ENCODE measurements at regions not wholly inside any gene's neighbourhood (a gene's known extent, or its start where the extent isn't known, plus 50 kb on each side); places are given as distances from the start of the nearest gene placed in this dataset.

GRCh38 chr13:105047676-105048295 lies 1487.7 kb downstream of the EFNB2 start:
- TF ChIP-seq, protein P1, sequence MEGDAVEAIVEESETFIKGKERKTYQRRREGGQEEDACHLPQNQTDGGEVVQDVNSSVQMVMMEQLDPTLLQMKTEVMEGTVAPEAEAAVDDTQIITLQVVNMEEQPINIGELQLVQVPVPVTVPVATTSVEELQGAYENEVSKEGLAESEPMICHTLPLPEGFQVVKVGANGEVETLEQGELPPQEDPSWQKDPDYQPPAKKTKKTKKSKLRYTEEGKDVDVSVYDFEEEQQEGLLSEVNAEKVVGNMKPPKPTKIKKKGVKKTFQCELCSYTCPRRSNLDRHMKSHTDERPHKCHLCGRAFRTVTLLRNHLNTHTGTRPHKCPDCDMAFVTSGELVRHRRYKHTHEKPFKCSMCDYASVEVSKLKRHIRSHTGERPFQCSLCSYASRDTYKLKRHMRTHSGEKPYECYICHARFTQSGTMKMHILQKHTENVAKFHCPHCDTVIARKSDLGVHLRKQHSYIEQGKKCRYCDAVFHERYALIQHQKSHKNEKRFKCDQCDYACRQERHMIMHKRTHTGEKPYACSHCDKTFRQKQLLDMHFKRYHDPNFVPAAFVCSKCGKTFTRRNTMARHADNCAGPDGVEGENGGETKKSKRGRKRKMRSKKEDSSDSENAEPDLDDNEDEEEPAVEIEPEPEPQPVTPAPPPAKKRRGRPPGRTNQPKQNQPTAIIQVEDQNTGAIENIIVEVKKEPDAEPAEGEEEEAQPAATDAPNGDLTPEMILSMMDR (IDR thresholded peaks at IDR 0.05), result no peak
- no peak for TF ChIP-seq POLR2A (IDR thresholded peaks at IDR 0.05)

Data from lower leg skin (tissue), 3 donors.